Esophagus muscularis mucosa (tissue), 4 donors: ENCODE measurements at regions not wholly inside any gene's neighbourhood (a gene's known extent, or its start where the extent isn't known, plus 50 kb on each side); places are given as distances from the start of the nearest gene placed in this dataset.
A peak's percentile ranks its signal among the peaks of the same experiment; 100 is the strongest.

ENCODE experiments used
- DNase-seq: peaks from one replicate; pipeline ENCODE4 v3.0.0-alpha.2; 2017; ENCODE audit errors: extremely low spot score
- H3K27ac ChIP-seq, 4 donors: fragments of 200-600 bp; sonication (generic); replicated peaks in 1 of 4; 1 replicate in 3 of 4; 2 replicates in 1 of 4; pipeline ENCODE4 v1.5.1; 2016 to 2019; ENCODE audit warnings: mild to moderate bottlenecking in 1 of 4
- H3K27me3 ChIP-seq, 4 donors: fragments of 200-600 bp; sonication (generic); one replicate each; pipeline versions ENCODE4 v1.5.1 to v1.6.0; 2016 to 2019
- H3K36me3 ChIP-seq, 4 donors: fragments of 200-600 bp; sonication (generic); one replicate each; pipeline ENCODE4 v1.5.1; 2016 to 2019
- H3K4me1 ChIP-seq, 4 donors: fragments of 200-600 bp; sonication (generic); one replicate each; pipeline ENCODE4 v1.5.1; 2016 to 2019
- H3K4me3 ChIP-seq, 4 donors: fragments of 200-600 bp; sonication (generic); 1 replicate in 2 of 4; 2 replicates in 2 of 4; pipeline ENCODE4 v1.5.1; 2016 to 2019; ENCODE audit warnings: mild to moderate bottlenecking in 4 of 4, moderate library complexity in 1 of 4
- H3K9me3 ChIP-seq, 4 donors: fragments of 200-600 bp; sonication (generic); 1 replicate in 3 of 4; 2 replicates in 1 of 4; pipeline ENCODE4 v1.5.1; 2016 to 2019
- CTCF ChIP-seq, 3 experiments: fragments of 200-600 bp in 2 of 3; fragments of 450-650 bp in 1 of 3; sonication (generic) in 2 of 3; IDR thresholded peaks; one replicate each; pipeline ENCODE4 v1.5.1; 2017 to 2019; ENCODE audit warnings: antibody characterized with exemption in 3 of 3, mild to moderate bottlenecking in 2 of 3, moderate library complexity in 1 of 3
- EP300 ChIP-seq: sonication (generic); formaldehyde crosslinking; IDR thresholded peaks from one replicate; pipeline ENCODE4 v1.6.1; 2017; ENCODE audit warnings: antibody characterized with exemption
- POLR2A ChIP-seq: fragments of 450-650 bp; IDR thresholded peaks from one replicate; pipeline ENCODE4 v1.6.1; 2017; ENCODE audit warnings: antibody characterized with exemption, moderate library complexity, mild to moderate bottlenecking, low read depth
- POLR2AphosphoS5 ChIP-seq, 2 donors: sonication (generic); formaldehyde crosslinking; IDR thresholded peaks; one replicate each; pipeline ENCODE4 v1.6.1; 2017; ENCODE audit warnings: antibody characterized with exemption in 2 of 2
- WGBS: methylation state at CpG from one replicate; pipeline ENCODE4 v1.1.5; 2018; 5-methylcytosine and 5-hydroxymethylcytosine counted together
- intact Hi-C: fragments of 100-400 bp; cut with DNase I; formaldehyde crosslinking; loops from one replicate; pipeline ENCODE4 v1.15.1; 2023

- peaks cover 0 to 53% (median 0%) of the 10 kb centered on the region in 4 donors for H3K27me3 ChIP-seq
- H3K4me1 ChIP-seq: no peaks in the 10 kb centered on the region
- no peak overlapping the region for H3K4me3 ChIP-seq
- TF ChIP-seq EP300 (no peak), POLR2AphosphoS5 (IDR thresholded peaks at IDR 0.05) (no peak), POLR2A (no peak), CTCF (IDR thresholded peaks at IDR 0.05) (no peak)
- no peaks in the 10 kb centered on the region for H3K36me3 ChIP-seq
- H3K9me3 ChIP-seq: peaks cover 0 to 19% (median 14%) of the 10 kb centered on the region in 4 donors
- 87% methylated on average over 15 of the region's 20 CpGs for WGBS
- no peak overlapping the region for H3K27ac ChIP-seq
- peak; percentile 78 for DNase-seq
- intact Hi-C loops: no loop called here
These were observed 1019.1 kb downstream of the TBC1D22A start for GRCh38 chr22:47781427-47782111.

- H3K27me3 ChIP-seq: peaks cover 0 to 48% (median 0%) of the 10 kb centered on the region in 4 donors
- H3K4me3 ChIP-seq: no peak overlapping the region
- no peak overlapping the region for H3K27ac ChIP-seq
- H3K4me1 ChIP-seq: no peaks in the 10 kb centered on the region
- H3K9me3 ChIP-seq: peaks cover 0 to 16% (median 12%) of the 10 kb centered on the region in 4 donors
- H3K36me3 ChIP-seq: no peaks in the 10 kb centered on the region
- no peak for TF ChIP-seq EP300
- no peak for TF ChIP-seq POLR2A
- TF ChIP-seq CTCF (IDR thresholded peaks at IDR 0.05): no peak
- no peak for TF ChIP-seq POLR2AphosphoS5 (IDR thresholded peaks at IDR 0.05)
- peak; percentile 88 for DNase-seq
- WGBS: 95% methylated on average over 7 of the region's 12 CpGs
- intact Hi-C loops: no loop called here
These were observed 1018.6 kb downstream of the TBC1D22A start for GRCh38 chr22:47781024-47781423.

GRCh38 chr22:47780281-47780875 is 1017.9 kb downstream of the TBC1D22A start:
- Histone ChIP-seq H3K4me1 (no peaks in the 10 kb centered on the region), H3K27me3 (peaks cover 0 to 42% (median 0%) of the 10 kb centered on the region in 4 donors), H3K27ac (no peak overlapping the region), H3K36me3 (no peaks in the 10 kb centered on the region), H3K4me3 (no peak overlapping the region), H3K9me3 (peaks cover 0 to 10% (median 6%) of the 10 kb centered on the region in 4 donors)
- peak; percentile 86 for DNase-seq
- intact Hi-C loops: no loop called here
- TF ChIP-seq POLR2A (no peak), CTCF (IDR thresholded peaks at IDR 0.05) (no peak), EP300 (no peak), POLR2AphosphoS5 (IDR thresholded peaks at IDR 0.05) (no peak)
- 91% methylated on average over 13 of the region's 14 CpGs for WGBS

GRCh38 chr22:47779474-47779873 is 1017.0 kb downstream of the TBC1D22A start:
- peaks cover 0 to 33% (median 0%) of the 10 kb centered on the region in 4 donors for H3K27me3 ChIP-seq
- H3K27ac ChIP-seq: no peak overlapping the region
- H3K4me3 ChIP-seq: no peak overlapping the region
- no peak for DNase-seq
- no peaks in the 10 kb centered on the region for H3K36me3 ChIP-seq
- WGBS: 49% methylated on average over 7 of the region's 7 CpGs
- TF ChIP-seq EP300 (no peak), POLR2A (no peak), POLR2AphosphoS5 (IDR thresholded peaks at IDR 0.05) (no peak), CTCF (IDR thresholded peaks at IDR 0.05) (no peak)
- peaks cover 0 to under 1% (median 0%) of the 10 kb centered on the region in 4 donors for H3K9me3 ChIP-seq
- H3K4me1 ChIP-seq: no peaks in the 10 kb centered on the region
- intact Hi-C loops: no loop called here
